ENCODE measurements at regions not wholly inside any gene's neighbourhood (a gene's known extent, or its start where the extent isn't known, plus 50 kb on each side); places are given as distances from the start of the nearest gene placed in this dataset.

DNA sequence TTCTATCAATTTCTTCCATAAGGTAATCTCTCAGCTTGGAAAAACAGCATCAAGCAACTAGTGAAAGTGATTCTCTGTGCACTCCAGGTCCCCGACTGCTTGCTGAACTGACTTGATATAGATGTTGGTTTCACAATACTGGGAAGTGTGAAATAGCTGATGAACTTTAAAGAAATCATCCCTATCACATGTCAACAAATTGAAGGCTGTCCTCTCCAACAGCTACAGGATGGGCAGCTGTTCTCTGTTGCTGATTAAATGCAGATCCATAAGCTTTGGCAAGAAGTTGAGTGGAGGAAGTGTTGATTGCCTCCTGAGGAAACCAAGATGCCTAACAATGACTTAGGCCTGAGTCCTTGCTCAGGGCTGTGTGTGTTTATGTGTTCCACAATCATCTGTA is 130.4 kb upstream of the GDF10 start:
- DNase-seq, result no peak

DNA sequence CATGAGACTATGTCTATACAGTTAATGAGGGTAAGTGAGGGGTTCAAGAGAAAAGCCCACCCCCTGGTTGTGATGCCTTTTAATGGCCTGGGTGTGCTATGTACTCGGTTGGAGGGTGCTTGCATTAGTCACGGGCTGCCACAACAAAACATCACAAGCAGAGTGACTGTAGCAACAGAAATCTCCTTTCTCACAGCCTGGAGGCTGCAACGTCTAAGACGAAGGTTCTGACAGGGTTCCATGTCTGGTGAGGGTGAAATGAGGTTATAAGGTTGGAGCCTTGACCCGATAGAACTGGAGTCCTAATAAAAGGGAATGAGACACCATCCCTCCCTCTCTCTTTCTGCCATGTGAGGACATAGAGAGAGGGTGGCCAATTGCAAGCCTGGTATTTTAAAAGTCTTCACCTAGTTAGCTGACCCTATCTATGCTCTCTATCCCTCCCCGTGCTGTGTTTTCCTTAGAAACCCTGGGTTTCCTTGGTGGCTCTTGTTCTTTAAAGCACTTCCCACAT is 126.0 kb upstream of the GDF10 start:
- no peak for DNase-seq

DNA sequence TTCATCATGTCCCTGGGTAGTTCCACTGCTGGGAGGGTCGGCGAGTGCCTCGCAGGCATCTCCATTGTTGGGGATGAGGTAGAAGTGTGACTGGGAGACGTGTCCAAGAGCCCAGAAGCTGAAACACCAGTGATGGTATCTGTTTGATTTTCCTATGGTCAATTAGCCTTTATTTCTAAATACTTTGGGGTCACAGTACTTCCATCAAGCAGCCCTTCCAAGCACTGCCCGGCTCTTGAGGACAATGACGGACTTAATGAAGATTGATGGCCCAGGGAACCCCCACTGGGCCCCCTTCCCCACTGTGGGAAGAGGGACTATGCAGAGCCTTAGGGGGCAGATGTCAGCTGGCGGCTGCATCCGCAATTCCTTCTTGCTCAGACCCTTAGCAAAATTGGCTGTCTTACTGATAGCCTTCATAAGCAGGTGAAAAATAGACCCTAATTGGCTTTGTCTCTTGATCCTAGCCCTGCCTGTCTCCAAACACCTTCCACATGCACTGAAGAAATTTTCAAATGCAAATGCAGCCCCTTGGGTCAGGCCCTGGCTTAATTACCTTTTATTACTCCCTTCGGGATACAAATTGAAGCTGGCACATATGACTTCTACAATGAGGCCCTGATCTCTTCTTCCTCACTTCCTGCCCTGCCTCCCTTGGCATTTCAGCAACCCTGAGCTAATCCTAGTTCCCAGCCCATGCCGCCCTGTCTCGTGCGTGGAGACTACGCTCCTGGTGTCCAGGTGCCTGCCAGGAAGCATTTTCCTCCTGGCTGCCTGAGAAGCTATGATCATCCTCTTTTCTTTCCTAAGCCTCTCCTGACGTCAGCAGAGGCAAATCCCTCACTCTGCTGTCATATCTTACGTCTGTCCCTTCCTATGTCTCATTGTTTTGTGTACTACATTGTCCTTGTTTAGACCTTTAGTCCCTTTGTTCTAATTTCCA is 124.5 kb upstream of the GDF10 start:
- DNase-seq, result no peak

DNA sequence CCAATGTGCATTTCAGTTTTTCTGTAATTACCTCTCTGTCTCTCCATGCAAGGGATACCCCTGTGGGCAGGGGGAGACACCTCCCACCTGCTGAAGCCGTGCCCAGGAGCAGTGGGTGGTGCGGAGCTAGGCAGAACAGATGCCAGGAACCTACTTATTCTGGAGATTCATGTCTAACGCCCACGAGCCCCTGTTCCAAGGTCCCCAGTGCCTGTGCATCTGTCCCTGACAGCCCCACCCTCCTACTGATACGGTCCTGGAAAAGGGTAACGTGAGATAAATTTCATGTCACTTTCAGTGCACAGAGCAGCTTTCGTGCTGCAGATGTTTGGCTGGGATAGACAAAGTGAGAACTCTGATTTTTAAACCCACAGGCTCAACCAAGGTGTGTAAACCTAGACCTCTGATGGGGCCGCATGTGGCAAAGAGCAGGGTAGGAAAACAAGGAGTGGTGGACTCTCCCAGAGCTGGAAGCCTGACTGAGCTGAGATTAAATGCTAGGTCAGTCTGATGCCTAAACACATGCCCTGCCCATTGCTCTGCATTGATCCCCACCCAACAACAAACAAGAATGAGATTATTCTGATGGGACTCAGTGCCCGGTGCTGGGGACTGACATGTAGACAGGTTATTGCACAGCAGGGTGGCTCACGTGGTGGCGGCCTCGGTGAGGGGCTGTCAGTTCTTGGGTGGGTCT is 123.6 kb upstream of the GDF10 start:
- DNase-seq, result no peak

DNA sequence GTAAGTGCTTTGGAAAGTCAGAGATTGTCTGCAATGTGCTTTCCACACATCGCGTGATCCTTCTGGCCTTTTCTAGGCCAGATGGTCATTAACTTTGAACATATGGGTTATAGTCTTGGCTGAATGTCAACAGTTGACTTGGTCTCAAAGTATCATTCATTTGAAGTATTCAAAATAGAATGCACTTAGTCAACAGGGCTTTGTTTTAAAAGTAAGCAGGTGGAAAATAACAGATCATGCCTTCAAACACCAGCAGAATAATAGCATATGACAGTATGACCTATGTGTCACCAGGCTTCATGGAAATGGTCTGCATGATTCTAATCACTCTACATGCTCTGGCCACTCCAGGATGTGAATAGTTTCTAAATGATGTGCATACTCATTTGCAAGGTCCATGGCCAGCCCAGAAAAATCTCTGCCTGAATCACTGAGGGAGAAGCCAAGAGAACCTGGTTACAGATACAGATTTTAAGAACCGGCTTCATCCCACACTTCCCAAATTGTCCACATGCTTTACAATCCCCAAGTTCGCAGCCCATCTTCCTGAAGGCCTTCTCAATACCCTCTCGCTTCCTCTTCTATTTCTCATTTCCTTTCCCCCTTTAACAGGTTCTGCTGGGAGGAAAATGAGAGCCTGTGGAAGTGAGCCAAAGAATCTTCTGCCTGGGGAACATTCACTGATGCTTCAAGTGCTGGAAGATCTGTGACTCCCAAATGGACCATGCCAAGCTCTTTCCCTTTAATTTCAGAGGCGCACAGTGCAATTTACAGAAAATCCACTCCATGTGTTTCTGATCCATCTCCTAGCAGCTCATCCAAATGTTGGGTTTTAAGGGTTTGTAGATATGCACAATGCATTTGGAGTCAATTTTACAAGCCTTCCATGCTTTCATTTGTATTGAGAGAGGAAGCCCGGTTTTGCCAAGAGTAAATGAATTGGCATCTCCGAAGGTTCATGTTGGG is 122.8 kb upstream of the GDF10 start:
- no peak for DNase-seq

DNA sequence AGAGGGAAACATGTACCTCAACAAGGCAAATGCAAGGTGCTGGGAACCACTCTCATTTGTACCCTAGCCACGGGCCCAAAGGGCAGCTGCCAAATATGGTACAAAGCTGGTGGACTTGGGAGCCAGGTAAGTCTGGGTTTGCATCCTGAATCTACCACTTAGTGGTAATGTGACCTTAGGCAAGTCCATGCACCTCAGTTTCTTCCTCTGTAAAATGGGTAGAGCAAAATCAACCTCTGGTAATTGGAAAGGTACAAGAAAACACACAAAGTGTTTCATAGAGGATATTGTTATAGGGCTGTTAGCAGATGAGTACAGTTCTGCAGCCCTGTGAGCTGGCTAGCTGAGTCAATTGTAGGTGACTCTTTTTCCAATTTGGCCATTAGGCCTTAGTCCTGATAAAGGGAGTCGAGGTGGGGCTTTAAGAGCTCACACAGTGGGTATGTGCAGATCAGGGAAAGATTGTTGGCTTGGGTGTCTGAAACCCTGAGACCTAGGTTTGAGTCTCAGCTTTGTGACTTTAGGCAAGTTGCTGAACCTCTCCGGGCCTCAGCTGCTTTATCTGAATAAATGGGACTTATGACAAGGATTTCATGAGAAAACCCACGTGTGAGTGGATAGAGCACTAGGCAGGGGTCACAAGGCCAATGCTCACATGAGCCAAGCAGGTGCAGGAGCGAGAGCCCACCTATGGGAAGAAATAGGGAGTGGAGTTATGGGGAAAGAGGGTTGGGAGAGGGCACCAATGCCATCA is 121.3 kb upstream of the GDF10 start:
- no peak for DNase-seq

DNA sequence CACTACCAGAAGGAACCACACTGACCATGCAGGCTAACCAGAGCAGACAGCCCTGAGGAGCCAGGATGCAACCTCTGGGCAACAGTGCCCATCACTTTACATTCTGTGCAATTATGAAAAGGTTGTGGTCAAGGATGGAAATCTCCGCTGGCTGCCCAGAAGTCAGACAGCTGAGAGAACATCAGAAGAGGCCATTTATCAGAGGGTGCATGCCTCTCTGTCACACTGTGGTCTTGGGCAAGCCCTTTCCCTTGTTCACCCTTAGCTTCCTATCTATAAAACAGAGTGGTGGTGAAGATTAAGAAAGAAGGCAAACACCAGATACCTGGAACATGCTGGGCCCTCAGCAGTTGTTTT is 120.7 kb upstream of the GDF10 start:
- no peak for DNase-seq

DNA sequence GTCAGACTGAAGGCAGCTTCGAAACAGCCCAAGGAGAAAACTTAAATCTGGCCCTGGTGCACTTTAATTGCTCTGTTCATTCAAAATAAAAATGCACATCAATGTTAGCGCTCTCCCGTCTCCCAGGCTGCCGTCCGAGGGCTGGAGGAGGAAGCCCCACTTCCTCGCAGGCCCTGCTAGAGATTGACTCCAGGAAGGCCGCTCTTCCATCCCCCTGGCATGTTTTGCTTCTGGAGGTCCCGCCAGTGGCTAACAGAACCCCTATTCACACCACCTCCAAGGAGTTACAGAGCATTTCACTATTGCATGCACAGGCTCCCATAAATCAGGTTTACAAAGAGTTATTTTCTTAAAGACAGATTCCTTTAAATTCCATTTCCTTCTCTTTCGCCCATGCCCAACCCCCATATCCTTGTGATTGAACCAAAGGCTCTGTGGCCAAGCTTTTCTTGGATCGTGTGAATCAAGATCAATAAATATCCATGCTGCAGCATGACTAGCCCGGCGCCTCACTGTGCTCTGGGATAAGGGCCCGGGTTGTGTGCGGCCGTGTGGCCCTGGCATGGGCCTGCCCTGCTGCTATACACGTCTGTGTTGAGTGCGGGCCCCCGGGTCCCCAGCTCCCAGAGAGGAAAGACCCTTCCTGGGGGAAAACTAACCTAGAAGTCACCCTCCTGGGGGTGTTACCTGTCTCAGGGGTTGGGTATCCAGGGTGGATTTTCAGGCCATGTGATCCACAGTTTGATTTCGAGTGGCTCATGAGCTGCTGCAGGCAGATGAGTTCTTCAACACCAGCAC is 118.7 kb upstream of the GDF10 start:
- no peak for DNase-seq

DNA sequence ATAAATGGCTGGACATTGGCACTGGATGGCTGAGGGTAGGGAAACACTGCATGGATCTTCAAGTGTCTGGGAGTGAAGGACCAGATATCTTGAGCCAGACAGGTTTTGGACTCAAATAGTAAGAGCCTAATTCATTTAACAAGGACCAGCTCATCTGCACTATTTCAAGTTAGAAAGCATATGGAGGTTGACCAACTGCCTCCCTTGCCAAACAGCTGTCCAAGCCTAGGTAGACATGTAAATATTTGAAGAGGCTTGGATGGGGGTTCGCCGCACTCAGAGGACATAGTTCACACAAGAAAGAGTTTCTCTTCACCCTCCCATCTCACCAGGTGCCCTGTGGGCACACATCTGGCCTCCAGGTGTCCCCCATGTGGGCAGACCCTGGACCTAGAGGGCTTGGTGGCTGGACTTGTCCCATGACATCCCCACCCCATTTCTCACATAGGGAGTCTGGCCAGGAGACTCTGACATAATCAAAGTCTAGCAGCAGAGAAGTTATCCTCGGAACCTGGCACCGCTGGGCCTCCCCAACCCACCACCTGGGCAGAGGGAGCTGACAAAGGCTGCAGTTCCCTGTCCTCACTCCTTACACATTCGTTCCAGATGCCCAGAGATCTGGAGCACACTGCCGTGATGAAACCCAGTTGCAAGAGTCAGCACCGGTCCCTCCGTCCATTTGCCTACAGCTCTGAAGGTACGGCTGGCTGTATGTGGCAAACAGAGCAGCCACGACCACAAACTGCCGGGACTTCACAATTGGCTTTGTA is 116.9 kb upstream of the GDF10 start:
- DNase-seq, result no peak

DNA sequence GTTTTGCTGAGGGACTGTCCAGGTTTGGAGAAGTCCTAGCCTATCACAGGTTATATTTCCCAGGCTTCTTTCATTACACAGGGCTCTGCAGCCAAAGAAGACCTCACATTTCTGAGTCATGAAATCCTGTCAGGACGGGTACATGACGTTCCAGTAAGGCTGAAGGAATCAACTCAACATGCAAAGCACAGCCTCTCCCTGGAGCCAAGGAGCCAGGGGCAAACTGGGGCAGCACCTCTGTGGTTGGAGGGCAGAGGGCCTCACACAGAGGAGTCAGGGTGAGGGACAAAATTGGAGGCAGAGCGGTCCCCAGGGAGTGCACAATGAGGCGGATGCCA is 116.3 kb upstream of the GDF10 start:
- no peak for DNase-seq

DNA sequence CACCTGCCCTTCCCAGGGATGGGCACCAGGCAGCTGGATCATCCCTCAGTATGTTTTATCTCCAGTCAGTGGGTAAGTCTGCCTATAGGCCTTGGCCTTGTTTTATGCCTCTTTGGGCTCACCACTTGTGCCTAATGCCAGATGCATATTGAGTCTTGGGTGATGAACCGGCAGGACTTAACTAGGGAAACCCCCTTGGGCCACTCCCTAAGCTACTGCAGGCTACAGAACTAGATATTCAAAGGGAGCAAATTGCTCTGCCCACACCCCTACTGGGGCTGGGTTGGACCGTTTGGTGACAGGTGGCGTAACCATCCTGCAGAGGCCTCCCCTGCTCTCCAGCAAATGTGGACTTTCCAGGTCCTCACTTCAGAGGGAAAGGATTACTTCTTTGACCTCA is 115.7 kb upstream of the GDF10 start:
- no peak for DNase-seq

DNA sequence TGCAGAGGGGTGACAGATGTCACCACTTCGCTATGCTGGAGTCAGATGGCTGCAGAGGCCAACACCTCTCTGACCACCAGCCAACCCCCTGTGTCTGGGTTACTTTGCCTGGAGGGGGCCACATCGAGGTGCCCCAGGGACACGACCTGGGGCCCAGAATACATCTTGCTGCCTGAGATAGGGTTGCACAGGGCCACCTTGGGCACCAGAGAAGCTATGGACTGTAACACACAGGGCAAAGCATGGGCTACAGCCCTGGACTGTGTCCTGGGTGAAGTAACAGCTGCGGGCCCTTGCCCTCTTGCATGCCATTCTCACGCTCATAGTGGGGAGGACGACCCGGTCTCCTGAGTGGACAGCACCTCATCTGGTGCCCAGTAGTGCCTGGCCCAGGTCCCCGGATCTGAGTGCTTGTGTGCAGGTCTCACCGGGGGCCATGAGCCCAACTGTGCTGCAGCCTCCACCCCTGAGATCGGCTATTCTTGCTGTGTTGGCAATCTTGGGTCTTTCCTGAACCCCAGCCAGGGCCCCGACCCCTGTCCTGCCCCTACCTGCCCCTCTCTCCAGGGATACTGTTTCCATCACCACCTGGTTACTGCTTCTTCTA is 115.2 kb upstream of the GDF10 start:
- DNase-seq, result no peak

DNA sequence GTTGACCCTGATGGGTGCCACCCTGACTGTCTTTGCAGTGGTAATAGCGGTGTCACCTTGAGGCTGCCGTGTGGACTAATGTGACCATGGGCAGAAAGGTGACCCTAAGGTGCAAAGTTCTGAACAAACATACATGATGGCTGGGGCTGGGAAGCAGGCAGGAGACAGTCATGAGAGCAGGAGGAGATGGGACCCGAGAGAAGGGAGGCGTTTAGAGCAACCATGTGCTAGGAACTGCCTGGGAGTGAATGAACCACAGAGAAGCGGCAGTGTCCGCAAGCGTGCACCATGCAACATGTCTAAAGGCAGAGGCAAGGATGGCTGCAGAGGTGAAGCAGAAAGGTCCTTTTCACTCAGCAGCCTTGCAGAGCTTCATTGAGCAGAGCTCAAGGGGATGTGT is 113.1 kb upstream of the GDF10 start:
- no peak for DNase-seq

DNA sequence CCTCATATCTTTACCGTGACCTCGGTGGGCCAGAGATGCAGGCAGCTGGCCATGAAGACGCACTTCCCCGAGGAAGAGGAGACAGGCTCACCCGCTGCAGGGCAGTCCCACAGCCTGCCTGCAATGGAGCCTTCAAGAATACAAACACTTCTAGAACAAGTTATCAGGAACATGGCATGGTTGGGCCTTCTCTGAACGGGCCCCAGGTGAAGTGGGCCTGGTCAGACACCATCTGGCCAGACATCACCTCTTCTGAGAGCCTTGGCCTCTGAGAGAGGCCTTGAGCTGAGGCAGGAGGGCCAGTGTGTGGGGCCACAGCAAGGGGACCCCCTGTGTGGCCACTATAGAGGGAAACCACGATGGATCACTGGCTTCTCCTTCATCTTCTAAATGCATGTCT is 112.4 kb upstream of the GDF10 start:
- DNase-seq, result no peak

DNA sequence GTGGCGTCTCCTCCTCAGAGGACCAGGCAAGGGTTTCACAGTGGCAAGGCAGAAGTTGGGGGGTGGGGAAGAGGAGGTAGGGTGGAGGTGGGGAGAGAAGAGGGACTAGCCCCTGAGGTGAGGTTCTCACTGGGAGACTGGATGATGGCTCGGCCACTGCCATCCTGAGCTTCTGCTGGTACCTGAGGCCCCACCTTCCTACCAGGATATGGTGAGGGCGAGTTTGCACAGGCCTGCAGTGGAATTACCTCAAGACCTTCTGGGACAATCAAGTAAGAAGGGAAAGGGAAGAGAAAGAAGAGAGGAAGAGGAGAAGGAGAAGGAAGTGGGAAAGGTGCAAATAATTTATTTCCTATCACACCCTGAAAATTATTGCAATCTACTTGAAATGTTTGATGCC is 111.8 kb upstream of the GDF10 start:
- DNase-seq, result no peak

DNA sequence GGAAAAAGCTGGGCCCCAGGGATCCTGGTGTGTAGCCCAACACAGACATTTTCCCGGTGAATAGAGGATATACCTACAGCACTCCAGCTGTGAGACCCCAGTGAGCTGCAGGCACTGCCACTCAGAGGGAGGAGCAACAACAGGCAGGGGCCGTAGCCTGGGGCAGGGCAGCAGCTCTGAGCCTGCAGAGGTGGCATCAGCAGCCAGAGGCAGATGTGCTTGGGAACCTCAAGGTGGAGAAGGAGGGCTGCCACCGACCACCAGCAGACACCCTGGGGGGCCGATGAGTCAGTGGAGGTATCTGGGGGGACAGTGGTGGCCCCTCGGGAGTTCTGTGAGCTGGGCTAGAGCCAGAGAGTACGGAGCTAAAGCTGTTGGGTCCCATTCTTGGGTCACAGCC is 110.2 kb upstream of the GDF10 start:
- no peak for DNase-seq

DNA sequence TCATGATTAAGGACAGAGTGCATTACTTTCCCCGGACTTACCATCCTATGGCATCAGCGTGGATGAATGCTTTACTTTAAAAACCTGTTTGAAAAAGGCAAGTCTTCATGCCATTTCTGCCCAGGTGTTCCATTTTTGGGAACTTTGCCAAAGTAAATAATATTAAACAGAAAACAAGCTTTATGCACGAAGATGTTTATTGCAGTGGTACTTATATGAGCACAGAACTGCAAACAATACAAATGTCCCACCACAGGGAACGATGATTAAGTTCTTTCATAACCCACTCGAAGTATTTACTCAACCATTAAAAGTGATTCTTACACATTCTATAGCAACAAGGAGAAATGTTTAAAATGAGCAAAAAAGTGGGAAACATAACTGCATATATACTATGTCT is 109.7 kb upstream of the GDF10 start:
- no peak for DNase-seq

DNA sequence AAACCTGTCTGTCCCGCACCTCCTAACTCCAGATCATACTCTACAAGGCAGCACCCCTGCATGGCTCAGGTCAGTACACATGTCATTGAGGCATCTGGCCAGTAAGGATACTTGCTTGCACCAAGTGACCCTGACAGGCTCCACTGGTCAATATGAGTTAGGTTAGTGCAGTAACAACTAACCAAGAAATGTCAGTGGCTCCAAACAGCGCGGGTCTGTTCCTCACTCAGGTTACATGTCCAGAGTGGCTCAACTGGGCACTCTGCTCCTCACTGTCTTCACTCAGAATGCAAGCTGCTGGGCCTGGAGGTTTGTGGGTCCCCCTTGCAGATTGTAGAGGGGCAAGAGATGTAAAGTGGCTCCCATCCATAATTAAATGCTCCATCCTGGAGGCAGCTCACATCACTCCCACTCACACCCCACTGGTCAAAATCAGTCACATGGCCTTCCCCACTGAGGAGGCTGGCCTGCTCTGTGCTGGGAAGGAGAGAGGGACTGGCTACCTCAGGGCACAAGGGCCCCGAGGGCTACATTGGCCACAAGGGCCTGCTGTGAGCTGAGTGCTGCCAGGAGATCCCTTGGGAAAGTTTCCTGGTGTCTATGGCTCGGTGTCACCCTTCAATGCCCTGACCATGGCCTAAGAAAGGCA is 109.1 kb upstream of the GDF10 start:
- no peak for DNase-seq

DNA sequence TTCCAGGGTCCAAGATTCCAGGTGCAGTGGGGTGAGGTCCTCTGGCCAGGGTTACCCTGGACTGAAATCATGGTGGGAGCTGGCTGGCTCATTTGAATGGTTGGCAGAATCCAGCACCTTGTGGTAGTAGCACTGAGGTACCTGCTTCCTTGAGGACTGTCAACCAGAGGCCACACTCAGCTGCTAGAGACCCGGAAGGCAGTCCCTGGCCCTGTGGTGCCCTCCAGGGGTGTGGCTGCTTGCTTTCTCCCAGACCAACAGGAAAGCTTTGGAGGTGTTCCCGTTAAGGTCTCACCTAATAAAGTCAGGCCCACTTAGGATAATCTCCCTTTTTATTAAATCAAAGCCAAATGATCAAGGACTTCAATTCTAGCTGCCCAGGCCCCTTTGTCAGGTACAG is 107.7 kb upstream of the GDF10 start:
- DNase-seq, result no peak

DNA sequence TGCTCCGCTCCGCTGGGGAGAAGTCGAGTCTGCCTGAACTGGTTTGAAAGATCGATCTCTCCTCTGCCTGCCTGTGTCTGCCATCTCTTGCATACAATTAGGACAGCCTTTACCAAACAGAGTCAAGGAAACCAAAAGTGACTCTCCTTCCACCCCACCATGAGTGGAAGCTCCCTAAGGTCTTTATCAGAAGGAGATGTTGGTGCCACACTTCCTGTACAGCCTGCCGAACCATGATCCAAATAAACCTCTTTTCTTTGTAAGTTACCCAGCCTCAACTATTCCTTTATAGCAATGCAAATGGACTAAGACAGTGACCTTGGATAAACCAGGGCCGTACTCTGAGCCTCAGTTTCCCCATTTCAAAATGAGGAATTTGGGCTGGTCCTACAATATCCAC is 106.3 kb upstream of the GDF10 start:
- DNase-seq, result no peak
